GM12873 (cell line): ENCODE measurements at regions not wholly inside any gene's neighbourhood (a gene's known extent, or its start where the extent isn't known, plus 50 kb on each side); places are given as distances from the start of the nearest gene placed in this dataset.

Experiments used
- CTCF ChIP-seq: IDR thresholded peaks from 2 replicates; pipeline ENCODE4 v1.5.1; 2012; ENCODE audit warnings: low read depth, mild to moderate bottlenecking, moderate library complexity, low read length, control low read depth; ENCODE audit not compliant: insufficient read depth; ENCODE audit errors: missing control alignments

DNA sequence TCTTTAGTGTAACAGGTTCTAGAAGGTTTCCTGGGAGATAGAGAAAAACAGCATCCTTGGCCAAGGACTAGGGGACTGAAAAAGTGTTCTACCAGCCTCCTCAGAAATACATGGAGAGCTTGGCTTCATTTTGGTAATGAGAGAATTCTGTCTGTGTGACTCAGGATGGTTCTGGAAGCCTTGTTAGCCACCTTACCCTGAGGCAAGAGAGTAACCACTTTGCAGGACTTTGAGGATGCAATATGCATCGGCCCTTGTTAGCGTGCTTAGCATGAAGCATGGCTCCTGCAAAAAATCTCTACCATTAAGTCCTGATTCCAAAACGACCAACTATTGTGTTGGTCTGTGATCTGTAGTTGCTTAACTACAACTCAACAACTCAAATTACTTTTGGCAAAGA lies 79.8 kb downstream of the C1QL2 start:
- no peak for TF ChIP-seq CTCF

- no peak for TF ChIP-seq CTCF
Observed at GRCh38 chr2:119076713-119077112, 81.8 kb downstream of the C1QL2 start.

DNA sequence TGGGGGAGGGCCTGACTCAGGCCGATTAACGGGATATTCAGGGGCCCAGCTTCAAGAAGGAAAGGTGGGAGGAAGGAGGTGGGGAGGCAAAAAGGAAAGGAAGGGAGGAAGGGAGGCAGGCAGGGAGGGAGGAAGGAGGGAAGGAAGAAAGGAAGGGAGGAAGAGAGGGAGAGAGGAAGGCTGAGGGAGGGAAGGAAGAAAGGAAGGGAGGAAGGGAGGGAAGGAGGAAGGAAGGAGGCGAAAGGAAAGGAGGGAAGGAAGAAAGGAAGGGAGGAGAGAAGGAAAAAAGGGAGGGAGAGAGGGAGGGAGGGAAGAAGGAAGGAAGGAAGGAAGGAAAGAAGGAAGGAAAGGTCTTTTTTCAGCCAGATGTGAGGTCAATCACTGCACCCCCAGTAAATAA lies 85.3 kb downstream of the C1QL2 start:
- no peak for TF ChIP-seq CTCF

DNA sequence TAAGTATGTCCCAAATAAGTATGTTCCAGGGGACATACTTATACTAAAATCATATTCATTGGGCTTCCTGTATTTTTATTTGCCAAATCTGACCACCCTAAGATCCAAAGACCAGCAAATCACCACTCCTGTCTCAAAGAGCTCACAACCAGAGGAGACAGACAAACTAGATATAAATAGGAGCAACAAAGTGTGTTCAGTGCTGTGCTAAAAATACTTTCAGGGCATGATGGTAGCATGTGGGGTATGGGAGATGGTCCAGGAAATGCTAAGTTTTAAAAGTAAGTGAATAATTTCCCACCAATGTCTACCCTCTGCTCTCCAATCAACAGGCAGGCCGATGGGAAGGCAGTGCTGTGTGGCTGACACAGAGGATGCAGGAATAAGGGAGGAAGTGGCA lies 87.1 kb downstream of the C1QL2 start:
- TF ChIP-seq CTCF: no peak

GRCh38 chr2:119069781-119070180 lies 88.8 kb downstream of the C1QL2 start:
- TF ChIP-seq CTCF: no peak

- no peak for TF ChIP-seq CTCF
Observed at GRCh38 chr2:119068154-119068725, 90.3 kb downstream of the C1QL2 start.

GRCh38 chr2:119066272-119066804 lies 92.2 kb downstream of the C1QL2 start:
- TF ChIP-seq CTCF: no peak

DNA sequence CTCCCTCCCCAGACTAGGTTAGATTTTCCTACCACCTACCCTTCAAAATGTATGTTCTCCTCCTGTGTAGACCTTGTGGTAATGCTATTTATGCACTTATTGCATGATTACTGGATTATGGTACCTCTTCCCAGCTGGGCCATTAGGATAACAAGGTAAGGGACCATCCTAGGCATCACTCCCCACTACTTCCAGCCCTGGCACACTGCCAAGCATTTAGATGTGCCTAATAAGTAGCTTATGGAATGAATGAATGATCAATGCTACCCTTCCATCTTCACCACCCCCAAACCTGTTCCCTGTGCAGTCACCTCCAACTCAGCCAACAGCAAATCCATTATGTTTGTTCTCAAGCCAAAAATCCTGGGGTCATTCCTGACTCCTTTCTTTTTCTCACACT lies 93.4 kb downstream of the C1QL2 start:
- TF ChIP-seq CTCF: no peak
